ENCODE measurements at regions not wholly inside any gene's neighbourhood (a gene's known extent, or its start where the extent isn't known, plus 50 kb on each side); places are given as distances from the start of the nearest gene placed in this dataset.

GRCh38 chrX:138294951-138295350, 416.6 kb downstream of the FGF13 start:
- H3K27me3 ChIP-seq (ENCODE audit: control insufficient read depth, insufficient read depth, low read length): no peaks in the 10 kb centered on the region
- H3K4me1 ChIP-seq: no peaks in the 10 kb centered on the region
- no peak overlapping the region for H2AFZ ChIP-seq
- no peak for TF ChIP-seq CTCF (IDR thresholded peaks at IDR 0.05)
- H3K27ac ChIP-seq: no peak overlapping the region
- no peak overlapping the region for H3K4me3 ChIP-seq (ENCODE audit: low read depth, low read length)
- no peaks in the 10 kb centered on the region for H3K9me3 ChIP-seq (ENCODE audit: control insufficient read depth, low read length)
- no peak overlapping the region for H3K9ac ChIP-seq
- no peak overlapping the region for H3K4me2 ChIP-seq (ENCODE audit: low read length)
- H3K36me3 ChIP-seq (ENCODE audit: control insufficient read depth, insufficient read depth, low read length): no peaks in the 10 kb centered on the region
- no peaks in the 10 kb centered on the region for H3K79me2 ChIP-seq

GRCh38 chrX:138298268-138298667, 413.2 kb downstream of the FGF13 start:
- no peak overlapping the region for H3K9ac ChIP-seq
- H3K27me3 ChIP-seq (ENCODE audit: control insufficient read depth, insufficient read depth, low read length): no peaks in the 10 kb centered on the region
- no peaks in the 10 kb centered on the region for H3K9me3 ChIP-seq (ENCODE audit: control insufficient read depth, low read length)
- no peak overlapping the region for H2AFZ ChIP-seq
- no peaks in the 10 kb centered on the region for H3K4me1 ChIP-seq
- H3K36me3 ChIP-seq (ENCODE audit: control insufficient read depth, insufficient read depth, low read length): no peaks in the 10 kb centered on the region
- H3K4me2 ChIP-seq (ENCODE audit: low read length): no peak overlapping the region
- H3K27ac ChIP-seq: no peak overlapping the region
- no peaks in the 10 kb centered on the region for H3K79me2 ChIP-seq
- no peak overlapping the region for H3K4me3 ChIP-seq (ENCODE audit: low read depth, low read length)
- no peak for TF ChIP-seq CTCF (IDR thresholded peaks at IDR 0.05)

- Histone ChIP-seq H3K36me3 (ENCODE audit: control insufficient read depth, insufficient read depth, low read length) (no peaks in the 10 kb centered on the region), H3K9me3 (ENCODE audit: control insufficient read depth, low read length) (no peaks in the 10 kb centered on the region), H2AFZ (no peak overlapping the region), H3K4me2 (ENCODE audit: low read length) (no peak overlapping the region), H3K4me3 (ENCODE audit: low read depth, low read length) (no peak overlapping the region), H3K9ac (no peak overlapping the region), H3K4me1 (no peaks in the 10 kb centered on the region), H3K27ac (no peak overlapping the region), H3K79me2 (no peaks in the 10 kb centered on the region), H3K27me3 (ENCODE audit: control insufficient read depth, insufficient read depth, low read length) (no peaks in the 10 kb centered on the region)
- no peak for TF ChIP-seq CTCF (IDR thresholded peaks at IDR 0.05)
Observed at GRCh38 chrX:138345801-138346200, 365.7 kb downstream of the FGF13 start.

- H3K27me3 ChIP-seq (ENCODE audit: control insufficient read depth, insufficient read depth, low read length): no peaks in the 10 kb centered on the region
- H3K4me1 ChIP-seq: no peaks in the 10 kb centered on the region
- H3K4me3 ChIP-seq (ENCODE audit: low read depth, low read length): no peak overlapping the region
- no peaks in the 10 kb centered on the region for H3K79me2 ChIP-seq
- no peaks in the 10 kb centered on the region for H3K9me3 ChIP-seq (ENCODE audit: control insufficient read depth, low read length)
- no peak overlapping the region for H2AFZ ChIP-seq
- TF ChIP-seq CTCF (IDR thresholded peaks at IDR 0.05): no peak
- no peaks in the 10 kb centered on the region for H3K36me3 ChIP-seq (ENCODE audit: control insufficient read depth, insufficient read depth, low read length)
- no peak overlapping the region for H3K4me2 ChIP-seq (ENCODE audit: low read length)
- H3K27ac ChIP-seq: no peak overlapping the region
- no peak overlapping the region for H3K9ac ChIP-seq
Observed at GRCh38 chrX:138349351-138349750, 362.2 kb downstream of the FGF13 start.

GRCh38 chrX:138378876-138379275, 332.6 kb downstream of the FGF13 start:
- H3K4me2 ChIP-seq (ENCODE audit: low read length): no peak overlapping the region
- no peak for TF ChIP-seq CTCF (IDR thresholded peaks at IDR 0.05)

More at GRCh38 chrX:138378876-138379275, 332.6 kb downstream of the FGF13 start:
- H3K27me3 ChIP-seq (ENCODE audit: control insufficient read depth, insufficient read depth, low read length): no peaks in the 10 kb centered on the region
- H3K27ac ChIP-seq: no peak overlapping the region
- H3K79me2 ChIP-seq: no peaks in the 10 kb centered on the region
- no peaks in the 10 kb centered on the region for H3K4me1 ChIP-seq
- no peaks in the 10 kb centered on the region for H3K9me3 ChIP-seq (ENCODE audit: control insufficient read depth, low read length)
- H3K4me3 ChIP-seq (ENCODE audit: low read depth, low read length): no peak overlapping the region
- no peak overlapping the region for H2AFZ ChIP-seq
- no peak overlapping the region for H3K9ac ChIP-seq
- H3K36me3 ChIP-seq (ENCODE audit: control insufficient read depth, insufficient read depth, low read length): no peaks in the 10 kb centered on the region

Measured in parathyroid adenoma (tissue), 2 donors.